Breast epithelium (tissue), 4 donors: ENCODE measurements at regions not wholly inside any gene's neighbourhood (a gene's known extent, or its start where the extent isn't known, plus 50 kb on each side); places are given as distances from the start of the nearest gene placed in this dataset.

ENCODE experiments used
- DNase-seq, 2 donors: peaks; one replicate each; pipeline ENCODE4 v3.0.0-alpha.2; 2019; ENCODE audit warnings: low spot score in 2 of 2
- H3K27ac ChIP-seq, 2 donors: fragments of 200-600 bp; sonication (generic) in 1 of 2; one replicate each; pipeline ENCODE4 v1.5.1; 2016 to 2019; ENCODE audit warnings: mild to moderate bottlenecking in 1 of 2
- H3K27me3 ChIP-seq, 2 donors: fragments of 200-600 bp; sonication (generic) in 1 of 2; one replicate each; pipeline versions ENCODE4 v1.5.1 to v1.6.0; 2017 to 2019; ENCODE audit warnings: control low read depth in 1 of 2, mild to moderate bottlenecking in 1 of 2
- H3K36me3 ChIP-seq: fragments of 200-600 bp; one replicate; pipeline ENCODE4 v1.5.1; 2019
- H3K4me1 ChIP-seq, 2 donors: fragments of 200-600 bp; sonication (generic); one replicate each; pipeline ENCODE4 v1.5.1; 2016 to 2019; ENCODE audit warnings: control low read depth in 1 of 2
- H3K4me3 ChIP-seq, 3 donors: fragments of 200-600 bp; sonication (generic); 1 replicate in 2 of 3; 2 replicates in 1 of 3; pipeline ENCODE4 v1.5.1; 2016 to 2019; ENCODE audit warnings: mild to moderate bottlenecking in 3 of 3, moderate library complexity in 2 of 3
- H3K9me3 ChIP-seq, 2 donors: fragments of 200-600 bp; sonication (generic) in 1 of 2; one replicate each; pipeline ENCODE4 v1.5.1; 2016 to 2019; ENCODE audit warnings: control low read depth in 1 of 2
- POLR2A ChIP-seq: fragments of 450-650 bp; IDR thresholded peaks from one replicate; pipeline ENCODE4 v1.6.1; 2016; ENCODE audit warnings: antibody characterized with exemption, mild to moderate bottlenecking, moderate library complexity
- POLR2AphosphoS5 ChIP-seq, 3 donors: sonication (generic); formaldehyde crosslinking; IDR thresholded peaks; one replicate each; pipeline ENCODE4 v1.6.1; 2017; ENCODE audit warnings: antibody characterized with exemption in 3 of 3
- intact Hi-C: fragments of 100-400 bp; cut with DNase I; formaldehyde crosslinking; loops from one replicate; pipeline ENCODE4 v1.15.1; 2023; ENCODE audit warnings: low total_unique reads
- TF ChIP-seq, protein P1 (sequence below), 3 donors: fragments of 450-650 bp; IDR thresholded peaks; one replicate each; pipeline ENCODE4 v1.5.1; 2016 to 2017; ENCODE audit warnings: antibody characterized with exemption in 3 of 3, mild to moderate bottlenecking in 3 of 3, moderate library complexity in 3 of 3

DNA sequence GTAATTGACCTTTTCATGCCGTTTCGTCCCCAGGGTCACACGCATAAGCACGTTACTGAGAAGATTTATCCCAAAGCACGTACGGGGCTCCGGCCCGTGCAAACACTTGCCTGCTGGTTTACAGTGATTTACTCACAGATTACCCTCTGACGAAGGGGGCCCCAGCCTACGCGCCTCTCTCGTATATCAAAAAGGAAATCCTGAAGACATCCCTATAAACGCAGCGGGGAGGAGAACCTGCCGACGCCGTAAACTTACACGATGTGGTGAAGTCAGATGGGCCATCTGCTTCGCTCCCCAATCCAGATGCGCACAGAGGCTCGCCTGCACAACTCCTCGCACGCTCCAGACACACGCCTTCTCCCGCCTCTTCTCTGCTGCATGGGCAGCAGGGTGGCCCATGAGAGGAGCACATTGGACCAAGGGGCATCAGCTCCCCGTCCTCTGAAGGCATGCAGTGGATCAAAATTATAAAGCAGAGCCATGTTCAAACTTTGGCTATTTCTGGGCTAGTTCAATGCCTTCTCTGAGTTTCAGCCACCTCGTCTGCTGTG, 123.6 kb downstream of the MN1 start:
- Histone ChIP-seq H3K4me3 (no peak overlapping the region), H3K9me3 (no peaks in the 10 kb centered on the region), H3K4me1 (no peaks in the 10 kb centered on the region), H3K27me3 (no peaks in the 10 kb centered on the region), H3K36me3 (no peaks in the 10 kb centered on the region), H3K27ac (no peak overlapping the region)
- no peak for DNase-seq
- TF ChIP-seq, protein P1, sequence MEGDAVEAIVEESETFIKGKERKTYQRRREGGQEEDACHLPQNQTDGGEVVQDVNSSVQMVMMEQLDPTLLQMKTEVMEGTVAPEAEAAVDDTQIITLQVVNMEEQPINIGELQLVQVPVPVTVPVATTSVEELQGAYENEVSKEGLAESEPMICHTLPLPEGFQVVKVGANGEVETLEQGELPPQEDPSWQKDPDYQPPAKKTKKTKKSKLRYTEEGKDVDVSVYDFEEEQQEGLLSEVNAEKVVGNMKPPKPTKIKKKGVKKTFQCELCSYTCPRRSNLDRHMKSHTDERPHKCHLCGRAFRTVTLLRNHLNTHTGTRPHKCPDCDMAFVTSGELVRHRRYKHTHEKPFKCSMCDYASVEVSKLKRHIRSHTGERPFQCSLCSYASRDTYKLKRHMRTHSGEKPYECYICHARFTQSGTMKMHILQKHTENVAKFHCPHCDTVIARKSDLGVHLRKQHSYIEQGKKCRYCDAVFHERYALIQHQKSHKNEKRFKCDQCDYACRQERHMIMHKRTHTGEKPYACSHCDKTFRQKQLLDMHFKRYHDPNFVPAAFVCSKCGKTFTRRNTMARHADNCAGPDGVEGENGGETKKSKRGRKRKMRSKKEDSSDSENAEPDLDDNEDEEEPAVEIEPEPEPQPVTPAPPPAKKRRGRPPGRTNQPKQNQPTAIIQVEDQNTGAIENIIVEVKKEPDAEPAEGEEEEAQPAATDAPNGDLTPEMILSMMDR (IDR thresholded peaks at IDR 0.05): no peak
- no peak for TF ChIP-seq POLR2AphosphoS5 (IDR thresholded peaks at IDR 0.05)
- no peak for TF ChIP-seq POLR2A
- intact Hi-C loops: no loop called here

DNA sequence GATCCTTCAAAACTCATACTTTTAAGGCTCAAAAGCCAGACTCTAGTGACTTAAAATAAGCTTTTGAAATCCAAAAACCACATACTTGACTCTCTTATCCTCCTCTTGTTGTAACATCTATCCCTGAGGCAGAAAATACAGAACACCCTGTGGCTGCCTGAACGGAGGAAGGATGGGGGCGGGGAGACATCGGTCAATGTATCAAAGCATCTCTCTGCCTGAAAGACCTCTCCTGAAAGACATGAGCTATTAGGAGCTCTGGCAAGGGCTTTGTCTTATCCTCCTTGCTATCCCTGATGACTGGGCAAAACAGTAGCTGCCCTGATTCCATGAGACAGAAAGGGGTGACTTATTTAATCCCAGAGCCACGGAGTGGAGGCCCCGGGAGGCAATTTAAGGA, 122.4 kb downstream of the MN1 start:
- no peaks in the 10 kb centered on the region for H3K27me3 ChIP-seq
- no peak overlapping the region for H3K27ac ChIP-seq
- H3K4me1 ChIP-seq: no peaks in the 10 kb centered on the region
- no peaks in the 10 kb centered on the region for H3K36me3 ChIP-seq
- intact Hi-C loops: no loop called here
- TF ChIP-seq POLR2A (no peak), POLR2AphosphoS5 (IDR thresholded peaks at IDR 0.05) (no peak)
- no peak for DNase-seq
- no peaks in the 10 kb centered on the region for H3K9me3 ChIP-seq
- H3K4me3 ChIP-seq: no peak overlapping the region

DNA sequence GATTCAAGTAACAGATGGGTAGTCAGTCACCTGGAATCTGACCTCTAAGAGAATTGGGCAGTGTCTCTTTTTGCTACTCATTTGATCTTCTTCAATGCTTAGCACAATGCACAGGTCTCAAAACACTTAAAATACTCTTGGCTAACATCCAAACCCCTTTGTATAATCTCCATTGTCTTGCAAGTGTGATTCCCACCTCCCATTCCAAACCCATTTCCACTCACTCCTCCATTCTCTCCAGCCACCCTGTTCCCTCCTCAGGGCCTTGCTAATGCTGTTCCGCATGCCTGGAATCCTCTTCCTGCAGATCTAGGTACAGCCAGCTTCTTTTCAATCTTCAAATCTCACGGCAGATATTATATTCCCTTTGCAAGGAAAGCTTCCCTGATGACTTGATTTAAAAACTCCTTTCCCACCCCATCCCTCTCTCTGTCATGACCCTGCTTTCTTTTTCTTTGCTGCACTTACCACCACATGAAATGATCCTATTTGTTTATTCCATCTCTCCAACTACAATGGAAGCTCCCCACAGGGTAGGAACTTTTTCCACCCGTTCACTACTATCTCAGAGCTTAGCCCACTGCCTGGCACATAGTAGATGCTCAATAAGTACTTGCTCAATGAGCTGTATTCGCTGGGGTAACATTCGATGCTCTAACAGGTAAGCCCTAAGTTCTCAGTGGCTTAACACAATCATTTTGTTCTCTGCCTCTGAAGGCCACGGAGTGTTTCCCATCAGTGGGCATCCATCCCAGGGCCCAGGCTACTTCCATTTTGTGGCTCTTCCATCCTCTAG, 121.7 kb downstream of the MN1 start:
- H3K27ac ChIP-seq: no peak overlapping the region
- DNase-seq: no peak
- TF ChIP-seq POLR2AphosphoS5 (IDR thresholded peaks at IDR 0.05): no peak
- TF ChIP-seq, protein P1 (IDR thresholded peaks at IDR 0.05): no peak
- no peak for TF ChIP-seq POLR2A
- H3K36me3 ChIP-seq: no peaks in the 10 kb centered on the region
- no peaks in the 10 kb centered on the region for H3K9me3 ChIP-seq
- no peaks in the 10 kb centered on the region for H3K27me3 ChIP-seq
- H3K4me3 ChIP-seq: no peak overlapping the region
- intact Hi-C loops: no loop called here
- H3K4me1 ChIP-seq: no peaks in the 10 kb centered on the region

DNA sequence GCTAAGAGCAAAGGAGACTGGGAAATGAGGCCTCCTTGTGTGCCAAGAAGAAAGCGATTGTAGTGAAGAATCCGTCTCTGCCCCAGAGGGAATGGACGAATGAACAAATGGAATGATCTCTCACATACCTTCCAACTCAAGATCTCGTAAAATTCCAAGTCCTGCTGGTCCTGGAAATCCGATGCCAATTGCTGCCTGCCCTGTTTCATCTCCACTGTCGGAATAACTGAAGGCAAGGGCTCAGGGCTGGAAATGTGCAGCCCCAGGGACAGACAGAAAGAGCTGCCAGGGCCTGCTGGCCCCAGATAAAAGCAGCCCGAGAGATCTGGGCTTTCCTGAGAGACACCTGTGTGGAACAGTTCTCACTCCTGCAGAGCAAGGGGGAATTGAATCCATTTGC, 120.9 kb downstream of the MN1 start:
- Histone ChIP-seq H3K4me1 (no peaks in the 10 kb centered on the region), H3K27me3 (no peaks in the 10 kb centered on the region), H3K36me3 (no peaks in the 10 kb centered on the region), H3K9me3 (no peaks in the 10 kb centered on the region), H3K27ac (no peak overlapping the region), H3K4me3 (no peak overlapping the region)
- DNase-seq: no peak
- TF ChIP-seq POLR2AphosphoS5 (IDR thresholded peaks at IDR 0.05): no peak
- TF ChIP-seq, protein P1 (IDR thresholded peaks at IDR 0.05): no peak
- no peak for TF ChIP-seq POLR2A
- intact Hi-C loops: no loop called here

DNA sequence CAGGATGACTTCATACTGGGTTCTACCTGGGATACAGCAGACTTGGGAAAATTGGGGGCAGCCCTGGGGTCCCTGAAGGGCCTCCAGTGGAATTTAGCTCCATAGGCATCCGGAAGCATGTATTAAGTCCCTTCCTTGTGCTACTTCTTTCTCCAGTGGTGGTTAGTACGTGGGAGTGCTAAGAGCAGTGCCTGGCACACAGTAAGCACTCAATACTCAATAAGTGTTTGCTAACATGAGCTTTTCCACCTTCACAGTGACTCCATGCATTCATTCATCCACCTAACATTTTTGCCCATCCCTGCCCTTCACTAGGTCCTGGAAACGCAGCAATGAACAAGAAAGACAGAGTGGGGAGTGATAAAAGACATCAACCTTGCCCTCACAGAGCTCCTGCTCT, 120.5 kb downstream of the MN1 start:
- DNase-seq: no peak
- no peak overlapping the region for H3K4me3 ChIP-seq
- no peaks in the 10 kb centered on the region for H3K36me3 ChIP-seq
- TF ChIP-seq, protein P1 (IDR thresholded peaks at IDR 0.05): no peak
- TF ChIP-seq POLR2AphosphoS5 (IDR thresholded peaks at IDR 0.05): no peak
- no peaks in the 10 kb centered on the region for H3K9me3 ChIP-seq
- no peaks in the 10 kb centered on the region for H3K27me3 ChIP-seq
- no peaks in the 10 kb centered on the region for H3K4me1 ChIP-seq
- no peak overlapping the region for H3K27ac ChIP-seq
- intact Hi-C loops: no loop called here
